SK-N-SH (cell line): ENCODE measurements at regions not wholly inside any gene's neighbourhood (a gene's known extent, or its start where the extent isn't known, plus 50 kb on each side); places are given as distances from the start of the nearest gene placed in this dataset.

Experiments used
- CTCF ChIA-PET: fragments of 300-600, 350-600 bp; formaldehyde crosslinking; extraction: SDS; loops from one replicate; lab custom pipeline; 2021; lab: Yijun Ruan, JAX
- POLR2A ChIA-PET: fragments of 350-600 bp; sonication (Branson Sonifier 250); formaldehyde crosslinking; extraction: SDS; loops from one replicate; lab custom pipeline; 2020; ENCODE audit warnings: antibody characterized with exemption, inconsistent platforms; lab: Yijun Ruan, JAX
- DNase-seq: peaks from one replicate; pipeline ENCODE4 v3.0.0; 2012
- H2AFZ ChIP-seq: fragments of 200-600 bp; sonication (generic); 2 replicates; pipeline ENCODE4 v1.8.1; 2016; ENCODE audit warnings: antibody characterized with exemption, mild to moderate bottlenecking, low read depth
- H3F3A ChIP-seq: fragments of 200-600 bp; sonication (generic); replicated peaks from 2 replicates; pipeline ENCODE3; 2016; ENCODE audit warnings: antibody characterized with exemption, mild to moderate bottlenecking; ENCODE audit not compliant: insufficient read depth
- H3K27ac ChIP-seq, 2 experiments: fragments of 200-500 bp in 1 of 2; fragments of 200-600 bp in 1 of 2; sonication (Bioruptor generic) in 1 of 2; sonication (generic), shearing (Covaris generic) in 1 of 2; 2 replicates each; pipeline versions ENCODE4 v1.5.1 to v1.6.1; 2014 to 2016; ENCODE audit warnings: low read depth in 2 of 2, inconsistent platforms in 1 of 2, low read length in 1 of 2, mild to moderate bottlenecking in 1 of 2, mixed read lengths in 1 of 2
- H3K27me3 ChIP-seq: fragments of 200-600 bp; sonication (generic), shearing (Covaris generic); 2 replicates; pipeline ENCODE4 v1.6.1; 2016; ENCODE audit warnings: mixed run types; ENCODE audit not compliant: insufficient read depth
- H3K36me3 ChIP-seq, 2 experiments: fragments of 200-500 bp in 1 of 2; fragments of 200-600 bp in 1 of 2; sonication (Bioruptor generic) in 1 of 2; sonication (generic) in 1 of 2; replicated peaks in 1 of 2; 2 replicates each; pipeline versions ENCODE3 to v1.5.1; 2014 to 2016; ENCODE audit warnings: low read length in 1 of 2, mild to moderate bottlenecking in 1 of 2; ENCODE audit not compliant: insufficient read depth in 2 of 2, control insufficient read depth in 1 of 2
- H3K4me1 ChIP-seq, 2 experiments: fragments of 200-500 bp in 1 of 2; fragments of 200-600 bp in 1 of 2; sonication (Bioruptor generic) in 1 of 2; sonication (generic), shearing (Covaris generic) in 1 of 2; 2 replicates each; pipeline versions ENCODE4 v1.5.1 to v1.6.1; 2014 to 2016; ENCODE audit warnings: low read depth in 1 of 2, low read length in 1 of 2, mixed run types in 1 of 2; ENCODE audit not compliant: insufficient read depth in 2 of 2, control insufficient read depth in 1 of 2
- H3K4me2 ChIP-seq: fragments of 200-600 bp; sonication (generic), shearing (Covaris generic); 2 replicates; pipeline ENCODE4 v1.6.1; 2017; ENCODE audit warnings: mixed run types
- H3K4me3 ChIP-seq, 2 experiments: fragments of 200-500 bp in 1 of 2; fragments of 200-600 bp in 1 of 2; sonication (Bioruptor generic) in 1 of 2; sonication (generic), shearing (Covaris generic) in 1 of 2; 2 replicates each; pipeline versions ENCODE4 v1.5.1 to v1.8.1; 2014 to 2016; ENCODE audit warnings: low read depth in 2 of 2, inconsistent platforms in 1 of 2, low read length in 1 of 2, mild to moderate bottlenecking in 1 of 2, mixed read lengths in 1 of 2, moderate library complexity in 1 of 2
- H3K79me2 ChIP-seq: fragments of 200-600 bp; sonication (generic); 2 replicates; pipeline ENCODE4 v1.8.1; 2017; ENCODE audit warnings: mild to moderate bottlenecking; ENCODE audit not compliant: insufficient read depth
- H3K9ac ChIP-seq: fragments of 200-600 bp; sonication (generic); 2 replicates; pipeline ENCODE4 v1.6.1; 2017; ENCODE audit warnings: mixed run types
- H3K9me2 ChIP-seq: fragments of 200-600 bp; sonication (generic); 2 replicates; pipeline ENCODE4 v1.6.1; 2017; ENCODE audit warnings: mixed run types
- H3K9me3 ChIP-seq: fragments of 200-600 bp; sonication (generic); 2 replicates; pipeline ENCODE4 v1.6.1; 2017; ENCODE audit warnings: mixed run types, mild to moderate bottlenecking, moderate library complexity
- H4K20me1 ChIP-seq: fragments of 200-600 bp; sonication (generic); 2 replicates; pipeline ENCODE4 v1.6.1; 2017; ENCODE audit warnings: mild to moderate bottlenecking, mixed run types; ENCODE audit not compliant: insufficient read depth
- FOXM1 ChIP-seq: IDR thresholded peaks from 2 replicates; pipeline ENCODE4 v1.4.0; 2012; ENCODE audit warnings: low read depth, mild to moderate bottlenecking
- GABPA ChIP-seq: IDR thresholded peaks from 2 replicates; pipeline ENCODE4 v1.4.0; 2012; ENCODE audit warnings: low read depth, mild to moderate bottlenecking
- GATA2 ChIP-seq: sonication (generic); formaldehyde crosslinking; IDR thresholded peaks from 2 replicates; pipeline ENCODE4 v1.5.0; 2020; ENCODE audit warnings: mild to moderate bottlenecking, missing genetic modification reagents
- IRF3 ChIP-seq: fragments of 150-350 bp; IDR thresholded peaks from 2 replicates; pipeline ENCODE4 v1.6.1; 2016; ENCODE audit warnings: mild to moderate bottlenecking, low read depth, low read length
- MEF2A ChIP-seq: IDR thresholded peaks from 2 replicates; pipeline ENCODE4 v1.4.0; 2012; ENCODE audit warnings: low read depth, borderline replicate concordance
- NFIC ChIP-seq: IDR thresholded peaks from 2 replicates; pipeline ENCODE4 v1.4.0; 2012; ENCODE audit warnings: borderline replicate concordance
- NRF1 ChIP-seq: IDR thresholded peaks from 2 replicates; pipeline ENCODE4 v1.6.1; 2012; ENCODE audit warnings: low read depth, mild to moderate bottlenecking, low read length
- POLR2AphosphoS5 ChIP-seq: IDR thresholded peaks from 2 replicates; pipeline ENCODE4 v1.6.1; 2012; ENCODE audit warnings: low read depth, low read length
- RXRA ChIP-seq: IDR thresholded peaks from 2 replicates; pipeline ENCODE4 v1.4.0; 2012; ENCODE audit warnings: low read depth, mild to moderate bottlenecking, borderline replicate concordance
- SIN3A ChIP-seq: IDR thresholded peaks from 2 replicates; pipeline ENCODE4 v1.6.1; 2012; ENCODE audit warnings: low read depth, mild to moderate bottlenecking, low read length, moderate library complexity, borderline replicate concordance
- TCF12 ChIP-seq: IDR thresholded peaks from 2 replicates; pipeline ENCODE4 v1.4.0; 2012
- USF1 ChIP-seq: IDR thresholded peaks from 2 replicates; pipeline ENCODE4 v1.4.0; 2012; ENCODE audit warnings: low read depth, borderline replicate concordance
- USF2 ChIP-seq: fragments of 150-350 bp; IDR thresholded peaks from 2 replicates; pipeline ENCODE4 v1.6.1; 2017; ENCODE audit warnings: antibody characterized with exemption, low read length, low read depth, borderline replicate concordance
- WGBS: methylation state at CpG from one replicate; pipeline ENCODE4 v1.1.6; 2017; ENCODE audit warnings: low lambda C conversion rate; 5-methylcytosine and 5-hydroxymethylcytosine counted together
- TF ChIP-seq, protein P1 (sequence below): IDR thresholded peaks from 2 replicates; pipeline ENCODE4 v1.6.1; 2012; ENCODE audit warnings: mild to moderate bottlenecking, low read depth, low read length, moderate library complexity

DNA sequence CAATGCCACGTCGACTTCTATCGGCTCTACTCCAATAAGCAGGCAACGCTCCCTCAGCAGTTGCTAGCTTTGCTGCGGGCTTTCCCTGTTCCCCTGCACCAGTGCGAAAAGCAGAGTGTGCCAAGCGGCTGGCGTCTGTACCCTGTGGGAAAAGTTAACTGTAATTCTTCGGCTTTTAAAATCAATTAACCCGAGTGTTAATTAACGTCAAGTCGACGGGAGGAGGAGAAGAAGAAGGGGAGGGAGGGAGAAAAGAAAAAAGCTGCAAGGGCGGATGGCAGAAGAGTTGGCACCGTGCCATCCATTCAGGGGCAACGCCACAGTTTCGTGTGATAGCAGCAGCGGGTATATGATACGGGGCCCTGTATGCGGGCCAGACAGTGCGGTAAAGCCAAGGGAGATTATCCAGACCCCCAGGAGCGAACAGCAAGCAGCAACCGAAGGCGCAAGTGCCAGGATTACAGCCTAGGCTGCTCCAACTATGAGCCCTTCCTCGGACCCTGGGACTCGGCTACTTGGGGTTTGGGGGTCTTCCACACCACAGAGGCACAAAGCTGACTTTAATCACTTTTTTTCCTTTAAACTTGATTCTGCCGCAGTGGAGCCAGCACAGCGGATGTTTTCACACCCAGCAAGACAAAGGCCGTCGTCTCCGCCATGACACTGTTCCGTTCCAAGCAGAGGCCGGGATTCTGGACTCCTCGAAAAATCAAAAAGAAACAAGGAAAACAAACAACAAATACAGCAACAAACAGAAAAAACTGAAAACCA lies 253.8 kb upstream of the PMFBP1 start:
- Histone ChIP-seq H3K36me3 (peaks cover 3 to 11% of the 10 kb centered on the region in 2 experiments), H3K9ac (no peak overlapping the region), H3K4me2 (no peak overlapping the region), H3K27me3 (no peaks in the 10 kb centered on the region), H2AFZ (no peak overlapping the region), H4K20me1 (no peaks in the 10 kb centered on the region), H3K4me3 (no peak overlapping the region), H3K79me2 (no peaks in the 10 kb centered on the region), H3F3A (no peaks in the 10 kb centered on the region), H3K9me3 (peaks cover 15% of the 10 kb centered on the region; the same call in 1 of the 2 replicates), H3K4me1 (no peaks in the 10 kb centered on the region), H3K9me2 (no peaks in the 10 kb centered on the region), H3K27ac (no peak overlapping the region)
- no peak for DNase-seq
- WGBS, result 94% methylated on average over 28 of the region's 34 CpGs
- CTCF ChIA-PET, result interaction anchor here (1.3 kb wide), 1 partner anchor 20 kb away, joined by 3 read pairs; no protein-coding TSS in a partner anchor
- no peak for TF ChIP-seq TCF12
- TF ChIP-seq NFIC, result no peak
- no peak for TF ChIP-seq RXRA
- no peak for TF ChIP-seq SIN3A
- no peak for TF ChIP-seq MEF2A
- no peak for TF ChIP-seq NRF1
- no peak for TF ChIP-seq USF1
- TF ChIP-seq POLR2AphosphoS5, result no peak
- TF ChIP-seq GABPA, result no peak
- no peak for TF ChIP-seq FOXM1
- TF ChIP-seq IRF3, result no peak
- no peak for TF ChIP-seq USF2
- no peak for TF ChIP-seq GATA2 (CRISPR knock-in tag)
- TF ChIP-seq, protein P1, sequence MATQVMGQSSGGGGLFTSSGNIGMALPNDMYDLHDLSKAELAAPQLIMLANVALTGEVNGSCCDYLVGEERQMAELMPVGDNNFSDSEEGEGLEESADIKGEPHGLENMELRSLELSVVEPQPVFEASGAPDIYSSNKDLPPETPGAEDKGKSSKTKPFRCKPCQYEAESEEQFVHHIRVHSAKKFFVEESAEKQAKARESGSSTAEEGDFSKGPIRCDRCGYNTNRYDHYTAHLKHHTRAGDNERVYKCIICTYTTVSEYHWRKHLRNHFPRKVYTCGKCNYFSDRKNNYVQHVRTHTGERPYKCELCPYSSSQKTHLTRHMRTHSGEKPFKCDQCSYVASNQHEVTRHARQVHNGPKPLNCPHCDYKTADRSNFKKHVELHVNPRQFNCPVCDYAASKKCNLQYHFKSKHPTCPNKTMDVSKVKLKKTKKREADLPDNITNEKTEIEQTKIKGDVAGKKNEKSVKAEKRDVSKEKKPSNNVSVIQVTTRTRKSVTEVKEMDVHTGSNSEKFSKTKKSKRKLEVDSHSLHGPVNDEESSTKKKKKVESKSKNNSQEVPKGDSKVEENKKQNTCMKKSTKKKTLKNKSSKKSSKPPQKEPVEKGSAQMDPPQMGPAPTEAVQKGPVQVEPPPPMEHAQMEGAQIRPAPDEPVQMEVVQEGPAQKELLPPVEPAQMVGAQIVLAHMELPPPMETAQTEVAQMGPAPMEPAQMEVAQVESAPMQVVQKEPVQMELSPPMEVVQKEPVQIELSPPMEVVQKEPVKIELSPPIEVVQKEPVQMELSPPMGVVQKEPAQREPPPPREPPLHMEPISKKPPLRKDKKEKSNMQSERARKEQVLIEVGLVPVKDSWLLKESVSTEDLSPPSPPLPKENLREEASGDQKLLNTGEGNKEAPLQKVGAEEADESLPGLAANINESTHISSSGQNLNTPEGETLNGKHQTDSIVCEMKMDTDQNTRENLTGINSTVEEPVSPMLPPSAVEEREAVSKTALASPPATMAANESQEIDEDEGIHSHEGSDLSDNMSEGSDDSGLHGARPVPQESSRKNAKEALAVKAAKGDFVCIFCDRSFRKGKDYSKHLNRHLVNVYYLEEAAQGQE, result no peak
- POLR2A ChIA-PET, result no interaction called here
